BJ (cell line): ENCODE measurements at regions not wholly inside any gene's neighbourhood (a gene's known extent, or its start where the extent isn't known, plus 50 kb on each side); places are given as distances from the start of the nearest gene placed in this dataset.

Source experiments
- CTCF ChIA-PET: fragments of 350-600 bp; formaldehyde crosslinking; extraction: SDS; loops from one replicate; lab custom pipeline; 2021; ENCODE audit warnings: antibody characterized with exemption, inconsistent platforms; lab: Yijun Ruan, JAX
- POLR2A ChIA-PET: fragments of 300-600 bp; sonication (Branson Sonifier 250); formaldehyde crosslinking; extraction: SDS; loops from one replicate; lab custom pipeline; 2021; ENCODE audit warnings: antibody characterized with exemption; lab: Charles Lee
- DNase-seq: peaks from one replicate; pipeline ENCODE4 v3.0.0-alpha.2; 2011; ENCODE audit warnings: low read depth
- H3K27me3 ChIP-seq: 2 replicates; pipeline ENCODE4 v1.6.0; 2011; ENCODE audit warnings: low read length; ENCODE audit not compliant: control insufficient read depth, insufficient read depth
- H3K36me3 ChIP-seq: 2 replicates; pipeline ENCODE4 v1.5.1; 2011; ENCODE audit warnings: low read length; ENCODE audit not compliant: control insufficient read depth, insufficient read depth
- H3K4me3 ChIP-seq: 2 replicates; pipeline ENCODE4 v1.5.1; 2011; ENCODE audit warnings: low read depth, mild to moderate bottlenecking, control low read depth, low read length
- CTCF ChIP-seq: IDR thresholded peaks from 2 replicates; pipeline ENCODE4 v1.5.1; 2011; ENCODE audit warnings: low read depth, mild to moderate bottlenecking, control low read depth, inconsistent platforms, low read length, moderate library complexity; ENCODE audit not compliant: insufficient read depth

DNA sequence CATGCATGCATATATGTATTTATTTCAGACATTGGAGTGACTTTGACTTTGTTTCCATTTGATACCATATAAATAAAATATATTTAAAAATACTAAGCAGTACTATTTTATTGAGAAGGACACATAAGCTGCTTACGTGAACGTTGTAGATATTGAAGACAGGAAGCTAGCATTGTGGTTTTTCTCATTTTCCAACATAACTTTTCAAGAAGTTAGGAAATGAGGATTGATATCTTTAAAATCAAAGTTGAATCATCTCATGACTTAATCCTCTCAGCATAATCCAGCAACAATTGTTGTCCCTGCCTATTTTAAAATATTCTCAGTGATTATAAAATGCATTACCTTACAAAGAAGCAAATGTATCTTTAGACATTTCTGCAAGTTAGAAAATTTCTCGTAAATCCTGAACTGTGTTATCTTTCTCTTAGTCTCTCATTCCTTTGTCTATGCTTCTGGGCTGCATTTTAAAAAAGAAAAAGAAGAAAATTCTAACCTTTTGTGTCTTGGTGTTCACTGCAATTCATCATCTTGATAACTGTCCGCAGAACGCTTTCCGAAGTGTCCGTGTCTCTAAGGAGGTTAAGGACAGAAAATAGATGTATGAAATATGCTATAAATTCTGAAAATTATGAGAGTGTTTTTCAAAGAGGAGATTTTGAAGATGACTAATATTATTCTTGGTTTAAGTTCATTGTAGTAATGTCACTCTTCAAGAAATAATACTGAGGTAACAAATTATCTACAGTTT is 1089.9 kb upstream of the CDH6 start:
- POLR2A ChIA-PET = no interaction called here
- Histone ChIP-seq H3K27me3 (no peaks in the 10 kb centered on the region), H3K4me3 (no peak overlapping the region), H3K36me3 (no peaks in the 10 kb centered on the region)
- DNase-seq = no peak
- no peak for TF ChIP-seq CTCF
- CTCF ChIA-PET = no interaction called here

DNA sequence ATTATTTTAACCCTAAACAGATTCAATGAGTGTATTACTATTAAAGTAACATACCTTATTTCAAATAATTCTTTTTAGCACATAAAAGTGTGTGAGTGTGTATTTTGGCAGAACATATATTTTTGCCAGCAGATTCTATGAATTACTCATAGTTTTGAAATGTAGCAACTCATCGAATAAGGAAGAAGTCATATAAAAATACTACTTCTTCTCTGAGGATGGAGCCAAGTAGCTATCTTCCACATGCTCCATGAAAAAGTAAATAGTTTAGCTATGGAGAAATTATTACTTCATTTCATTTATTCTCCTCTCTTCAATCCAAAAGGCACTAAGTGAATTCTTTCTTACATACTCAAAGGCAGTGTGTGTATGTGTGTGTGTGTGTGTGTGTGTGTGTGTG is 1090.4 kb upstream of the CDH6 start:
- Histone ChIP-seq H3K4me3 (no peak overlapping the region), H3K27me3 (no peaks in the 10 kb centered on the region), H3K36me3 (no peaks in the 10 kb centered on the region)
- no peak for DNase-seq
- no peak for TF ChIP-seq CTCF
- ChIA-PET POLR2A (no interaction called here), CTCF (no interaction called here)

DNA sequence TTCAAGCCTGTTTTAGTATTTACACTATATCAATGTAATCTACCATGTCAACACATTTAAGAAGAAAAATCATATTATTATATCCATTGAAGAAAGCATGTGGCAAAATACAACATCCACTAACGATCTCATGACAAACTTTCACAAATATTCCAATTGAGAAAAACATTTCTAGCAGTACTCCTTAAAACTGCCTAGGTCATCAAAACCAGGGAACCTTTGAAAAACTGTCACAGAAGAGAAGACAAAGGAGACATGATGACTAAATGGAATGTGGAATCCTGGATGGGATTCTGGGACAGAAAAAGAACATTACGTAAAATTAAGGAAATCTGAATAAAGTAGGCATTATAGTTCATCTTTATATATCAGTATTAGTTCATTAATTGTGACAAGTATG is 1091.3 kb upstream of the CDH6 start:
- CTCF ChIA-PET = no interaction called here
- Histone ChIP-seq H3K27me3 (no peaks in the 10 kb centered on the region), H3K36me3 (no peaks in the 10 kb centered on the region), H3K4me3 (no peak overlapping the region)
- no peak for TF ChIP-seq CTCF
- POLR2A ChIA-PET = no interaction called here
- DNase-seq = no peak

DNA sequence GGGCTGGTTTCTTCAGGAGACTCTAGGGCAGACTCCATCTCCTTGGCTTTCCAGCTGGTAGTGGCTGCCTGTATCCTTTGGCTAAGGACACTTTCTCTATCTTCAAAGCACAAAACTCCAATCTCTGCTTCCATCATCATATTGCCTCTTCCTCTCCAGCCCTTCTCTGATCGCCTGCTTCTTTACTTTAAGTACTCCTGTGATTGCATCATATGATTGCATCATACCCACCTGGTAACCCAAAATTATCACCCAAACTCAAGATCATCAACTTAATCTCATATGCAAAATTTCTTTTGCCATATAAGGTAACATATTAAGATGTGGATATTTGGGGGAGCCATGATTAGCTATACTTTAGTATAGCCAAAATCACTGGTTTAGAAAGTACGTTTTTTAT is 1092.6 kb upstream of the CDH6 start:
- Histone ChIP-seq H3K27me3 (no peaks in the 10 kb centered on the region), H3K36me3 (no peaks in the 10 kb centered on the region), H3K4me3 (no peak overlapping the region)
- no peak for DNase-seq
- ChIA-PET POLR2A (no interaction called here), CTCF (no interaction called here)
- no peak for TF ChIP-seq CTCF

GRCh38 chr5:30100148-30100713 is 1093.3 kb upstream of the CDH6 start:
- H3K4me3 ChIP-seq = no peak overlapping the region
- CTCF ChIA-PET = interaction anchor here (0.7 kb wide), 1 partner anchor 8 kb away, joined by 3 read pairs; no protein-coding TSS in a partner anchor
- H3K27me3 ChIP-seq = no peaks in the 10 kb centered on the region
- H3K36me3 ChIP-seq = no peaks in the 10 kb centered on the region
- POLR2A ChIA-PET = no interaction called here
- no peak for DNase-seq
- no peak for TF ChIP-seq CTCF
